Vagina (tissue), 2 donors: ENCODE measurements at regions not wholly inside any gene's neighbourhood (a gene's known extent, or its start where the extent isn't known, plus 50 kb on each side); places are given as distances from the start of the nearest gene placed in this dataset.

Experiments used
- DNase-seq, 2 donors: peaks; one replicate each; pipeline ENCODE4 v3.0.0-alpha.2; 2017; ENCODE audit errors: extremely low spot score in 2 of 2
- H3K27ac ChIP-seq: fragments of 200-600 bp; sonication (generic); one replicate; pipeline ENCODE4 v1.5.1; 2019
- H3K27me3 ChIP-seq: fragments of 200-600 bp; sonication (generic); one replicate; pipeline ENCODE4 v1.5.1; 2019
- H3K36me3 ChIP-seq, 2 donors: fragments of 200-600 bp; sonication (generic); one replicate each; pipeline ENCODE4 v1.5.1; 2017 to 2019
- H3K4me1 ChIP-seq: fragments of 200-600 bp; sonication (generic); one replicate; pipeline ENCODE4 v1.5.1; 2019
- H3K4me3 ChIP-seq, 2 donors: fragments of 200-600 bp; sonication (generic); 1 replicate in 1 of 2; 2 replicates in 1 of 2; pipeline ENCODE4 v1.5.1; 2016 to 2019
- H3K9me3 ChIP-seq: fragments of 200-600 bp; sonication (generic); one replicate; pipeline ENCODE4 v1.5.1; 2019
- CTCF ChIP-seq, 3 experiments: fragments of 450-650 bp in 2 of 3; fragments of 200-600 bp in 1 of 3; sonication (generic) in 1 of 3; IDR thresholded peaks; one replicate each; pipeline ENCODE4 v1.5.1; 2017 to 2019; ENCODE audit warnings: antibody characterized with exemption in 3 of 3, mild to moderate bottlenecking in 2 of 3, moderate library complexity in 2 of 3
- POLR2A ChIP-seq, 2 donors: fragments of 450-650 bp; IDR thresholded peaks; one replicate each; pipeline ENCODE4 v1.6.1; 2017; ENCODE audit warnings: antibody characterized with exemption in 2 of 2, mild to moderate bottlenecking in 2 of 2, moderate library complexity in 2 of 2
- POLR2AphosphoS5 ChIP-seq, 2 donors: sonication (generic); formaldehyde crosslinking; IDR thresholded peaks; one replicate each; pipeline ENCODE4 v1.9.0; 2017; ENCODE audit warnings: antibody characterized with exemption in 2 of 2, mild to moderate bottlenecking in 2 of 2, low read depth in 1 of 2; ENCODE audit not compliant: insufficient read depth in 1 of 2
- intact Hi-C: fragments of 100-400 bp; cut with DNase I; formaldehyde crosslinking; loops from one replicate; pipeline ENCODE4 v1.15.1; 2023

DNA sequence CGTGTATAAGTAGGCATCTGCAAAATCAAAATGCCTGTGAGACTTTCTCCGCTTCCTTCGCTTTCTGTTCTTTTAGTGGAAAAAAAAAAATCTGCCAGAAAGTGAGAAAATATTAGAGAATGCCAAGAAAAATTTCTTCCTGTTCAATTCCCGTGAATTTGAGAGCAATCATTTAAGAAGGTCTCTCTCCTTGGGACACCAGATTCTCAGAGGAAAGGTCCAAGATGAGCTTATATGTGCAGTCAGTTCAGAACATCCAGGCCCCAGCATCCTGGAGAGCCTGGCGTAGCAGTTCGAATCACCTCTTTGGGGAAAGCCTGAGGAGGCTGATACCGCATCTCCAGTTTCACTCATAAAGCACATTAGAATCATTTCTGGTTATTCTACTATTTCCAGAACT is 912.8 kb downstream of the GALC start:
- H3K9me3 ChIP-seq: no peaks in the 10 kb centered on the region
- no peak overlapping the region for H3K4me3 ChIP-seq
- H3K27me3 ChIP-seq: no peaks in the 10 kb centered on the region
- no peaks in the 10 kb centered on the region for H3K4me1 ChIP-seq
- no peak for DNase-seq
- TF ChIP-seq CTCF (IDR thresholded peaks at IDR 0.05): no peak
- TF ChIP-seq POLR2AphosphoS5 (IDR thresholded peaks at IDR 0.05; ENCODE audit: insufficient read depth in 1 of 2, low read depth in 1 of 2): no peak
- TF ChIP-seq POLR2A (IDR thresholded peaks at IDR 0.05): no peak
- H3K36me3 ChIP-seq: no peaks in the 10 kb centered on the region
- intact Hi-C loops: no loop called here
- H3K27ac ChIP-seq: no peak overlapping the region

DNA sequence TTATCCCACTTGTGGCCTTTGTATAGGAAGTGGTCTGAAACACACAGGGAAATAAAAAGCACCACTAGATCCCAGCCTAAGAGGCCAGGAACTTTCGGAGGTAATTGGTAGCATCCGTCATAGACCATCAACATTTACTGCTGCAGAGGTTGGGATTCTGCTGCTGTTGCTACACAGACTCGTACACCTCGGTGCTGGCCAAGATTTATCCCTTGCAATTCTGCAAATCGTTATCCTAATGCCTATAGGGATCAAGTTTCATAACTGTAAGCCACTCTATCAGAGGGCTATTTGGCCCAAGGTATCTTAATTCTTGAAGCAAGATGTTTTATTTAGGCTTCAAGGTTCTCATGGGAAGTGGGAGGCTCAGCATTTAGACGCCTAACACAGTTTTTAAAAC is 913.6 kb downstream of the GALC start:
- intact Hi-C loops: no loop called here
- H3K27me3 ChIP-seq: no peaks in the 10 kb centered on the region

GRCh38 chr14:87076922-87077321 is 916.1 kb downstream of the GALC start:
- no peaks in the 10 kb centered on the region for H3K36me3 ChIP-seq
- H3K4me3 ChIP-seq: no peak overlapping the region
- H3K9me3 ChIP-seq: no peaks in the 10 kb centered on the region
- H3K27me3 ChIP-seq: no peaks in the 10 kb centered on the region
- no peak for DNase-seq
- intact Hi-C loops: no loop called here
- H3K4me1 ChIP-seq: no peaks in the 10 kb centered on the region
- TF ChIP-seq POLR2AphosphoS5 (IDR thresholded peaks at IDR 0.05; ENCODE audit: insufficient read depth in 1 of 2, low read depth in 1 of 2) (no peak), CTCF (IDR thresholded peaks at IDR 0.05) (no peak), POLR2A (IDR thresholded peaks at IDR 0.05) (no peak)
- H3K27ac ChIP-seq: no peak overlapping the region

More for the DNA sequence above, 913.6 kb downstream of the GALC start:
- H3K9me3 ChIP-seq: no peaks in the 10 kb centered on the region
- H3K4me3 ChIP-seq: no peak overlapping the region
- H3K36me3 ChIP-seq: no peaks in the 10 kb centered on the region
- TF ChIP-seq CTCF (IDR thresholded peaks at IDR 0.05) (no peak), POLR2A (IDR thresholded peaks at IDR 0.05) (no peak), POLR2AphosphoS5 (IDR thresholded peaks at IDR 0.05; ENCODE audit: insufficient read depth in 1 of 2, low read depth in 1 of 2) (no peak)
- H3K4me1 ChIP-seq: no peaks in the 10 kb centered on the region
- no peak overlapping the region for H3K27ac ChIP-seq
- no peak for DNase-seq

DNA sequence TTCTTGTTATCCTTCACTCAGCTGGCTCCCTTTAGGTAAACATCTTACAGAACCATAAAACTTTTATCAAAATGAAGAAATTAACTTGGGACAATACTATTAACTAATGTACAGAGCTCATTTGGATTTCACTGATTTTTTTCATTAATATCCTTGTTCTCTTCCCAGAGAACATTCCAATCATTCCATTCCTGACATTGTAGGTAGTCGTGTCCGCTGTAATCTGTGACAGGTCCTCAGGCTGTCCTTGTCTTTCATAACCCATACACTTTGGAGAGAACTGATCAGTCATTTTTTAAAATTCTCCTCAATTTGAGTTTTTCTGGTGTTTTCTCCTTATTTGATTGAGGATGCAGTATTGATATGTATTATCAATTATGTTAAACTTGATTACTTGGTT is 916.8 kb downstream of the GALC start:
- Histone ChIP-seq H3K36me3 (no peaks in the 10 kb centered on the region), H3K4me1 (no peaks in the 10 kb centered on the region), H3K27ac (no peak overlapping the region), H3K9me3 (no peaks in the 10 kb centered on the region), H3K4me3 (no peak overlapping the region), H3K27me3 (no peaks in the 10 kb centered on the region)
- intact Hi-C loops: no loop called here
- TF ChIP-seq POLR2A (IDR thresholded peaks at IDR 0.05) (no peak), CTCF (IDR thresholded peaks at IDR 0.05) (no peak), POLR2AphosphoS5 (IDR thresholded peaks at IDR 0.05; ENCODE audit: insufficient read depth in 1 of 2, low read depth in 1 of 2) (no peak)
- no peak for DNase-seq

GRCh38 chr14:87073880-87074570 is 919.0 kb downstream of the GALC start:
- H3K27me3 ChIP-seq: no peaks in the 10 kb centered on the region
- TF ChIP-seq POLR2A (IDR thresholded peaks at IDR 0.05) (no peak), CTCF (IDR thresholded peaks at IDR 0.05) (no peak), POLR2AphosphoS5 (IDR thresholded peaks at IDR 0.05; ENCODE audit: insufficient read depth in 1 of 2, low read depth in 1 of 2) (no peak)
- DNase-seq: no peak
- intact Hi-C loops: no loop called here
- H3K9me3 ChIP-seq: no peaks in the 10 kb centered on the region
- no peaks in the 10 kb centered on the region for H3K4me1 ChIP-seq
- no peaks in the 10 kb centered on the region for H3K36me3 ChIP-seq
- no peak overlapping the region for H3K27ac ChIP-seq
- H3K4me3 ChIP-seq: no peak overlapping the region
